ENCODE measurements at regions not wholly inside any gene's neighbourhood (a gene's known extent, or its start where the extent isn't known, plus 50 kb on each side); places are given as distances from the start of the nearest gene placed in this dataset.

- TF ChIP-seq, protein P1, sequence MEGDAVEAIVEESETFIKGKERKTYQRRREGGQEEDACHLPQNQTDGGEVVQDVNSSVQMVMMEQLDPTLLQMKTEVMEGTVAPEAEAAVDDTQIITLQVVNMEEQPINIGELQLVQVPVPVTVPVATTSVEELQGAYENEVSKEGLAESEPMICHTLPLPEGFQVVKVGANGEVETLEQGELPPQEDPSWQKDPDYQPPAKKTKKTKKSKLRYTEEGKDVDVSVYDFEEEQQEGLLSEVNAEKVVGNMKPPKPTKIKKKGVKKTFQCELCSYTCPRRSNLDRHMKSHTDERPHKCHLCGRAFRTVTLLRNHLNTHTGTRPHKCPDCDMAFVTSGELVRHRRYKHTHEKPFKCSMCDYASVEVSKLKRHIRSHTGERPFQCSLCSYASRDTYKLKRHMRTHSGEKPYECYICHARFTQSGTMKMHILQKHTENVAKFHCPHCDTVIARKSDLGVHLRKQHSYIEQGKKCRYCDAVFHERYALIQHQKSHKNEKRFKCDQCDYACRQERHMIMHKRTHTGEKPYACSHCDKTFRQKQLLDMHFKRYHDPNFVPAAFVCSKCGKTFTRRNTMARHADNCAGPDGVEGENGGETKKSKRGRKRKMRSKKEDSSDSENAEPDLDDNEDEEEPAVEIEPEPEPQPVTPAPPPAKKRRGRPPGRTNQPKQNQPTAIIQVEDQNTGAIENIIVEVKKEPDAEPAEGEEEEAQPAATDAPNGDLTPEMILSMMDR (IDR thresholded peaks at IDR 0.05; ENCODE audit: insufficient read depth, low read length, poor library complexity, severe bottlenecking): no peak
These were observed 1040.1 kb downstream of the MAT2B start for GRCh38 chr5:164545507-164545906.

DNA sequence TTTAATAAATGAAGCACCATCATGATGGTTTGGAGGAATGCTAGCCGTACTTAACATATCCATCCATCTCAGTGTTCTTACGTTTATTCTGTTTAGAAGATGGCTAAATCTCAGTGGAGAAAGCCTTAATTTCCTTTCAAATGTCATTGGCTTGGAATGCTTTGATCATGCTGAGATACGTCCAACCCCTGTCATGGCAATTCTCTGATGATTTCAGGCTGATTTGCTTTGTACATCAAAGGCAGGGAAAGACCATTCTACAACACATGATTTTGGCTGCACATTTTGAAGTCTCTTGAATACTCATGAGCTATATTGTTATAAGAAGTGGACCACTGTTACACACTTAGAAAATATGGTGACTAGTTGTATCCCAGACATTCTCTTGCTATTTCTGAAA is 1048.4 kb downstream of the MAT2B start:
- Histone ChIP-seq H3K4me3 (replicated peaks; ENCODE audit: low read depth, low read length) (no peak overlapping the region), H3K36me3 (ENCODE audit: control insufficient read depth, insufficient read depth, low read length) (no peaks in the 10 kb centered on the region), H3K27me3 (replicated peaks; ENCODE audit: control insufficient read depth, insufficient read depth, low read length) (no peaks in the 10 kb centered on the region)
- DNase-seq (ENCODE audit: extremely low read depth, insufficient read length): no peak
- TF ChIP-seq, protein P1 (IDR thresholded peaks at IDR 0.05; ENCODE audit: insufficient read depth, low read length, poor library complexity, severe bottlenecking): no peak

More at GRCh38 chr5:164545507-164545906, 1040.1 kb downstream of the MAT2B start:
- no peak overlapping the region for H3K4me3 ChIP-seq (replicated peaks; ENCODE audit: low read depth, low read length)
- no peaks in the 10 kb centered on the region for H3K36me3 ChIP-seq (ENCODE audit: control insufficient read depth, insufficient read depth, low read length)
- H3K27me3 ChIP-seq (replicated peaks; ENCODE audit: control insufficient read depth, insufficient read depth, low read length): no peaks in the 10 kb centered on the region
- no peak for DNase-seq (ENCODE audit: extremely low read depth, insufficient read length)

GRCh38 chr5:164555809-164556208 is 1050.4 kb downstream of the MAT2B start:
- H3K36me3 ChIP-seq (ENCODE audit: control insufficient read depth, insufficient read depth, low read length): no peaks in the 10 kb centered on the region
- TF ChIP-seq, protein P1 (IDR thresholded peaks at IDR 0.05; ENCODE audit: insufficient read depth, low read length, poor library complexity, severe bottlenecking): no peak

GRCh38 chr5:164560216-164560615 is 1054.8 kb downstream of the MAT2B start:
- Histone ChIP-seq H3K4me3 (replicated peaks; ENCODE audit: low read depth, low read length) (no peak overlapping the region), H3K27me3 (replicated peaks; ENCODE audit: control insufficient read depth, insufficient read depth, low read length) (no peaks in the 10 kb centered on the region), H3K36me3 (ENCODE audit: control insufficient read depth, insufficient read depth, low read length) (no peaks in the 10 kb centered on the region)
- no peak for DNase-seq (ENCODE audit: extremely low read depth, insufficient read length)
- TF ChIP-seq, protein P1 (IDR thresholded peaks at IDR 0.05; ENCODE audit: insufficient read depth, low read length, poor library complexity, severe bottlenecking): no peak

More at GRCh38 chr5:164555809-164556208, 1050.4 kb downstream of the MAT2B start:
- Histone ChIP-seq H3K27me3 (replicated peaks; ENCODE audit: control insufficient read depth, insufficient read depth, low read length) (no peaks in the 10 kb centered on the region), H3K4me3 (replicated peaks; ENCODE audit: low read depth, low read length) (no peak overlapping the region)
- no peak for DNase-seq (ENCODE audit: extremely low read depth, insufficient read length)

DNA sequence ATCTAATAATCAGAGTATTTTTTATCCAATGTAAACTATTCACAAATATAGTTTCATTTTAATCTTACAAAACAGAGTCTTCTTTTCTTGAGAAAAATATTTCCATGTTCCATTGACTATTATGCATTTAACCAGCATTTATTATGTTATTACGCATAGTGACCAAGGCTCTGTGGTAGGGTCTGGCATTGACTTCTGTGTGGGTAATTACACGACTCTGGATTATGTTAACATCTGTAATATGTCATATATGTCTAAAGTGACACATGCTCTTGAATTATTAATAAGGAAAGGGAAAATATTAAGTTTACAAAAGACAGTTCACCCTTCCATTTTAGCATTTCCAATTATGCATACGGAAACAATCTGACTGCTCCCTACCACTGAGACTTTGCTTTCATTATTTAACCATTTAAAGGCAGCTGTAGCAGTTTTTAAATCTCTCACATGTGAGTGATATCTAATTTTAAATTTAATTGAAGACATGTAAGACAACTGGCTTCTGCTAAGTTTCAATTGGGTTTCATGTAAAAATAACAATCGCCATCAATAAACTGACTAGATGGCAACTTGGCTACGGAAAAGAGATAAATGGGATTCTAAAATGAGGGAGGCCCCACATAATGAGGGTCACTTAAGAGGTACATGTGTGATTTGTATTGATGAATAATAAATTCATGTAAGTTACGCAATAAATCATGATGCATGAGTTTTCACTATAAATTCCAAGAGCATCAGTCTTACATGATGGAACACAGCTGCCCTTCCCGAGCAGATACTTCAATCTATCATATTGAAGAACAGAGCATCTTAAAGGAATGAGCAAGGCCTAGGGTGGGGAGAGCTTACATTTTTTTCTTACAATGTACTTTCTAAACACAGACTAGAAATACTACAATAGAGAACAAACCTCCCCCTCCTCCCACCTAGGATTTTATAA is 1056.8 kb downstream of the MAT2B start:
- no peaks in the 10 kb centered on the region for H3K36me3 ChIP-seq (ENCODE audit: control insufficient read depth, insufficient read depth, low read length)
- no peak overlapping the region for H3K4me3 ChIP-seq (replicated peaks; ENCODE audit: low read depth, low read length)
- TF ChIP-seq, protein P1 (IDR thresholded peaks at IDR 0.05; ENCODE audit: insufficient read depth, low read length, poor library complexity, severe bottlenecking): no peak
- no peaks in the 10 kb centered on the region for H3K27me3 ChIP-seq (replicated peaks; ENCODE audit: control insufficient read depth, insufficient read depth, low read length)
- no peak for DNase-seq (ENCODE audit: extremely low read depth, insufficient read length)
